NCI-H1436 (cell line): ENCODE measurements at regions not wholly inside any gene's neighbourhood (a gene's known extent, or its start where the extent isn't known, plus 50 kb on each side); places are given as distances from the start of the nearest gene placed in this dataset.

Experiments used
- DNase-seq: peaks from one replicate; lab custom pipeline; 2025; lab: John Stamatoyannopoulos, UW

DNA sequence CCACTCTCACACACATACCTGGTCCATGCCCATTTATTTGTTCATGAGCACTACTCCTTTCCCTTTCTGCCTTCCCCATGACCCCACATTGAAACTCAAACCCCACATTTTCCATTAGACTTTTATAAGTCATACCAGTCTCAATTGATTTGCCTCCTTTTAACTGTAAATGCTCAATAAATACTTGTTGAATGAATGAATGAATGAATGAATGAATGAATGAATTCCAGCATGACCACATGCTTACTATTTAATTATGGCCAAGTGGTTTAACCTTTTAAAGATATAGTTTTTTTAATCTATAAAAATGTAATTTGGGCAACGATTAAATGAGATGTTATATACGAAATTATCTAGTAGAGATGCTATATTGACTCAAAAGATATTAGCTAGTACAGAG, 54.1 kb upstream of the GRAMD2B start:
- DNase-seq = no peak

DNA sequence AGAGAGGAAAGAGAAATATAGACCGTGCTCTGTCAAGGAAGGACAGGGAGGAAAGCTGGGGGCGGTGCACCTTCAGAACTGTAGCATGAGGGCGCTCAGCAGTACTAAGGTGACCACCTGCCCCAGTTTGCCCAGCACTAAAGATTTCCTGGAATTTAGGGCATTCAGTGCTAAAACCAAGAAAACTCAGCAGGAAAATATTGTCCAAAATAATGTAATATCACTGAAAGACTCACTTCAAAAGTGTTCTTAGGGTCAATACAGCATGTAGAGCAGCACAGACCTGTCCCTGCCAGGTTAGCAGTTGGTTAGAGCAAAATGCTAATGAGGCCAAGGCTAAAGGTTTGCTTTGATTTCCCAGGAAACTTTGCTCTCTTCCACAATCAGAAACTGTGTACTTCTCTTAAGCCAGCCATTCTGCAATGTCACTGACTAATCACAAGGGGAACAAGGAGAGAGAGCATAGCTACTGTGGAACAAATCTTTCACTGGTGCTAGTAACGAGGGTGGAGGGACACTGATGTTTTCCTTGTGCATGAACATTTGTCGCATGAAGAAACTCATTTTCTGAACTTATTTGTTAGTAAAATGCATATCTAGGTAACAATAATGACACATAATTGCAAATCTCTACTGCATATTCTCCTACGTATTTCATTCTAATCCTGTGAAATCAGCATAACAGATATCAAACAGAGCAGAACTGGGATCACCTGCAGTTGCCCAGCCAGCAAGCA, 53.0 kb upstream of the GRAMD2B start:
- DNase-seq = no peak

DNA sequence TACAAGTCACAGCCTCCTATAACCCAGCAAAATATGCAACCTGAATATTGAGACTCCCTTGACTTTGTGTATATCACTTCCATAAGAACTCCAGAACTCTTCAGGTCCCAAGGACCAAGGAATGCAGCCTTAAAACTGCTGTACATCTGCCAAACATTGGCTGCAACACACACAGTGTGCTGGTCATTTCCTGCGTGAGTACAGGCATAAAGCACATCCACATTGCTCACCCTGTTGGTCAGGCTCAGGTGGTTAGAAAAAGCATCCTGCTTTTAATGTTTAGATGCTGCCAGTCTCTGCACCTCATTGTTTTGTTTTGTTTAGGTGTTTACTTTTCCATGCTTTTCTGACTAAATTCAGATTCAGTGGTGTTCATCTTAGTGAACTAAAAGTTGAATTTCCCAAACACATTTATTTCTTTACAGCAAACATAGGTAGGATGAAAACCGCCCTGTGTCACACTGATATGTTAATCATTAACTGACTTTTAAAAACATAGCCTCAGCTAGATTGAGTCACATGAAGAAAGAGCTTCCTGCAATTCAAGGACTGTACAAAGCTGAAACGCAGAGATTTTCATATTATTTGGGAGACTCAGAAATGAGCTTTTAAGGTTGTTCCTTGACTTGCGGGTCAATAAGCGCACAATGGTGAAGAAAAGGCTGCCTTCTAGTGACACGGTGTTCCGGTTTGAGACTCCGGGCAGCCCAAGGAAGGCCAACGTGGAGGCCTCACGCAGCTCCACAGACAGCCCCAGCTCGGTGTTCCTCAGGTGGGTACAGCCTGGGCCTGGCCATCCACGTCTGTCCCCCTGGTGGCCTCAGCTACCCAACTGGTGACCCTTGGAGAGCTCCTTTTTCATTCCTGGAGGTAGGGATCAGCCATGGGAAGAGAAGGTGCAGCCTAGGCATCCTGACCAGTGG, 52.2 kb upstream of the GRAMD2B start:
- no peak for DNase-seq

DNA sequence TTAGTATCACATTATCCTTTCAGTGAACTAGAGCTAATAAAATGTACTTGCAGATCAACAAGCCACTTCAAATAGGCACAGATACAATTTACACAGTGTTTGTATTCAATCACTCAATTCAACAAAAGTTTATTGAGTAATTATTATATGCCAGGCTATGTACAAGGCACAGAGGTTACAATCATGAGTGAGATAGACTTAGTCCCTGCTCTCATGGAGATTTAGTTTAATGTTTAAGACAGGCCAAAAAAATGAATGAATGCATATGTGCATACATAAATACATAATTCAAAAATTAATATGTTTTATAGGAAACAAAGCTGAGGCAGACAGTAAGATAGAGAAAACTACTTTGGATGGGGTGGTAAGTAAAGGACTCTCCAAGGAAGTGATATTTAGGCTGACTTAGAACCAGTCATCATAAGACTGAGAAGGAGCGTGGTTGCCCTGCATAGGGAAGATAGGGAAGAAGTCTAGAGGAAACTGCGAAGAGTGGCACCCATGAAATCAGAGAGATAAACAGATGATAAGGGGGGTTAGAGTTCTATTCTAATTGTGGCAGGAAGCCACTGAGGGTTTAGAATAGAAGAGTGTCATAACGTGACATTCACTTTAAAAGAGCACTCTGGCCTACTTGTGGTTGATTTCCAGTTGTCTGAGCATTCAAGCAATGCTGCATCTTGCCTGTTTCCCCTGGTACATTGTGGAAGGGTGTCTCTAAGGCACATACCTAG, 49.7 kb upstream of the GRAMD2B start:
- no peak for DNase-seq
